MCF 10A (cell line): ENCODE measurements at regions not wholly inside any gene's neighbourhood (a gene's known extent, or its start where the extent isn't known, plus 50 kb on each side); places are given as distances from the start of the nearest gene placed in this dataset.
"Not testable (repeated sequence)": the region's sequence is repeated elsewhere in the genome, so short reads cannot be mapped to it uniquely, and the experiment has no call there.

Experiments
- BruUV-seq: library from RNA; stranded (reverse); fragments of 400-500 nt; replicated peaks from 2 replicates; lab custom pipeline; 2021; lab: Mats Ljungman, UMichigan
- CTCF ChIA-PET: fragments of 300-600 bp; sonication (Branson Sonifier 250); formaldehyde crosslinking; extraction: SDS; loops from one replicate; lab custom pipeline; 2021; ENCODE audit warnings: antibody characterized with exemption, inconsistent platforms; lab: Yijun Ruan, JAX
- POLR2A ChIA-PET: fragments of 300-600, 350-650 bp; sonication (Branson Sonifier 250); formaldehyde crosslinking; extraction: SDS; loops from one replicate; lab custom pipeline; 2020; ENCODE audit warnings: antibody characterized with exemption, inconsistent platforms; lab: Yijun Ruan, JAX
- DNase-seq: peaks from one replicate; pipeline ENCODE4 v3.0.0-alpha.2; 2018; ENCODE audit not compliant: unreplicated experiment
- H3K27ac Mint-ChIP-seq: one replicate; pipeline ENCODE4 v1.8.0; 2022; ENCODE audit warnings: mild to moderate bottlenecking, low read depth, mixed read lengths; ENCODE audit not compliant: unreplicated experiment
- H3K27me3 Mint-ChIP-seq: one replicate; pipeline ENCODE4 v1.8.0; 2022; ENCODE audit warnings: mixed read lengths; ENCODE audit not compliant: insufficient read depth, unreplicated experiment
- H3K36me3 Mint-ChIP-seq: one replicate; pipeline ENCODE4 v1.8.0; 2022; ENCODE audit warnings: mild to moderate bottlenecking, moderate library complexity, mixed read lengths; ENCODE audit not compliant: insufficient read depth, unreplicated experiment
- H3K4me1 Mint-ChIP-seq: one replicate; pipeline ENCODE4 v1.8.0; 2022; ENCODE audit warnings: mixed read lengths; ENCODE audit not compliant: insufficient read depth, unreplicated experiment
- H3K4me3 Mint-ChIP-seq: one replicate; pipeline ENCODE4 v1.8.0; 2022; ENCODE audit warnings: mild to moderate bottlenecking, moderate library complexity, mixed read lengths; ENCODE audit not compliant: unreplicated experiment
- H3K9me3 Mint-ChIP-seq: one replicate; pipeline ENCODE4 v1.8.0; 2022; ENCODE audit warnings: mixed read lengths; ENCODE audit not compliant: unreplicated experiment
- intact Hi-C: fragments of 100-400 bp; cut with micrococcal nuclease; formaldehyde crosslinking; loops from 2 replicates; pipeline ENCODE4 v1.14.1; 2022
- TF ChIP-seq, protein P1 (sequence below): fragments of 200-600 bp; IDR thresholded peaks from one replicate; pipeline ENCODE4 v1.8.0; 2022; ENCODE audit warnings: antibody characterized with exemption, mild to moderate bottlenecking; ENCODE audit not compliant: unreplicated experiment

DNA sequence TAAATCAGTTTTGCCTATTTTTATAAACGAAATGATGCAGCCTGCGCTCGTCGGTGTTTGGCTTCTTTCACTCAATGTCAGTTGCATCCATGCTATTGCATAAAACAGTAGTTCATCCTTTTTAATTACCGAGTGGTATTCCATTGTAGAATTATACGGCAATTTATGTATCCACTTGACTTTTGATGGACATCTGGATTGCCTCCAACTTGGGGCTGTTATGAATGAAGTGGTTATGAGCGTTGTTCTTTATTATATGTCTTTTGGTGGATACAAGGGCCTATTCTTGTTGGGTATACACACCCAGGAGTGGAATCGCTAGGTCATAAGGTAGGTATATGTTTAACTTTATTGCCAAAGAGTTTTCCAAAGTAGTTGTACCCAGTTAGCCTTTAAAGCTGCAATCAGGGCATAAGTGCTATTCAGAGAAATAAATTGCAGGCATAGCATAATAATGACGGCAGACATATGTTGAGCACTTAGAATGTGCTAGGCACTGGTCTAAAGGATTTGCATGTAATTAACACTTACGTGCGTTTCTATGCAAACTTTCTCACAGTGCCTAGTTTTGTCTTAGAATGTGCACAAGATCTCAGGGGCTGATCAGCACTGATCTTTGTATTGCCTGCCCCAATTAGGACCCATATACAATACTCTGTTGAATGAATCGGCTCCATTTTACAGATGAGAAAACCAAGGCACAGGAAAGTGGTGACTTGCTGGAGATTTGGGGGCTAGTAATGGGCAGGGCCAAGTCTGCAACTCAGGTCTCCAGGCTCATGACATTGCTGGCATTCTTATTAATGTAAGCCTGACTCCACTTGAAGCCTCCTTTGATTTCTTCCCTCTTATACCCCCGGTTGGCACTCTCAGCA is 407.0 kb downstream of the BCOR start:
- TF ChIP-seq, protein P1, sequence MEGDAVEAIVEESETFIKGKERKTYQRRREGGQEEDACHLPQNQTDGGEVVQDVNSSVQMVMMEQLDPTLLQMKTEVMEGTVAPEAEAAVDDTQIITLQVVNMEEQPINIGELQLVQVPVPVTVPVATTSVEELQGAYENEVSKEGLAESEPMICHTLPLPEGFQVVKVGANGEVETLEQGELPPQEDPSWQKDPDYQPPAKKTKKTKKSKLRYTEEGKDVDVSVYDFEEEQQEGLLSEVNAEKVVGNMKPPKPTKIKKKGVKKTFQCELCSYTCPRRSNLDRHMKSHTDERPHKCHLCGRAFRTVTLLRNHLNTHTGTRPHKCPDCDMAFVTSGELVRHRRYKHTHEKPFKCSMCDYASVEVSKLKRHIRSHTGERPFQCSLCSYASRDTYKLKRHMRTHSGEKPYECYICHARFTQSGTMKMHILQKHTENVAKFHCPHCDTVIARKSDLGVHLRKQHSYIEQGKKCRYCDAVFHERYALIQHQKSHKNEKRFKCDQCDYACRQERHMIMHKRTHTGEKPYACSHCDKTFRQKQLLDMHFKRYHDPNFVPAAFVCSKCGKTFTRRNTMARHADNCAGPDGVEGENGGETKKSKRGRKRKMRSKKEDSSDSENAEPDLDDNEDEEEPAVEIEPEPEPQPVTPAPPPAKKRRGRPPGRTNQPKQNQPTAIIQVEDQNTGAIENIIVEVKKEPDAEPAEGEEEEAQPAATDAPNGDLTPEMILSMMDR, result no peak
- BruUV-seq, result no TSS peak
- DNase-seq, result no peak
- Mint-ChIP-seq H3K27me3 (peaks cover 62% of the 10 kb centered on the region), H3K36me3 (no peaks in the 10 kb centered on the region), H3K27ac (no peak overlapping the region), H3K4me3 (no peak overlapping the region), H3K4me1 (no peaks in the 10 kb centered on the region), H3K9me3 (peaks cover 6% of the 10 kb centered on the region)
- intact Hi-C loops, result no loop called here
- ChIA-PET CTCF (no interaction called here), POLR2A (no interaction called here)

DNA sequence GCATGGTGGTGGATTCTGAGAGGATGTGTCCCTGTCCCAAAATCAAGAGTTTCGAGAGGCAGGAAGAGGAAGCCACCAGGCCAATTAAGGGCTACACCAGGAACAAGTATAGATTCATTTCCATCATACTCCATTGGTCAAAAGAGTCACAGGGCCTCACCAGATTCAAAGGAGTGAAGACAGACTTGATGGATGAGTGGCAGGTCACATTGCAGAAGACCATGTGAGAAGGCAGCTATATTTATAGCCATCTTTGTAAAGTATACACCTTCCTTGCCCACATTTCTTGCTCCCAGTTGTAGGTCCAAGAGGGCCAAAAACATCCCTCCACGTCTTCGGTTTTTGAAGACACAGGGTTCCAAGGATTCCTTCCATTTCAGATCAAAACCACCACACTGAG is 406.0 kb downstream of the BCOR start:
- CTCF ChIA-PET, result no interaction called here
- Mint-ChIP-seq H3K4me1 (no peaks in the 10 kb centered on the region), H3K4me3 (no peak overlapping the region), H3K9me3 (peaks cover 7% of the 10 kb centered on the region), H3K27me3 (peaks cover 55% of the 10 kb centered on the region), H3K27ac (no peak overlapping the region), H3K36me3 (no peaks in the 10 kb centered on the region)
- intact Hi-C loops, result no loop called here
- no TSS peak for BruUV-seq
- no peak for DNase-seq
- TF ChIP-seq, protein P1, result no peak
- POLR2A ChIA-PET, result interaction anchor here (1.0 kb wide), 1 partner anchor 95 kb away, joined by 3 read pairs; no protein-coding TSS in a partner anchor

DNA sequence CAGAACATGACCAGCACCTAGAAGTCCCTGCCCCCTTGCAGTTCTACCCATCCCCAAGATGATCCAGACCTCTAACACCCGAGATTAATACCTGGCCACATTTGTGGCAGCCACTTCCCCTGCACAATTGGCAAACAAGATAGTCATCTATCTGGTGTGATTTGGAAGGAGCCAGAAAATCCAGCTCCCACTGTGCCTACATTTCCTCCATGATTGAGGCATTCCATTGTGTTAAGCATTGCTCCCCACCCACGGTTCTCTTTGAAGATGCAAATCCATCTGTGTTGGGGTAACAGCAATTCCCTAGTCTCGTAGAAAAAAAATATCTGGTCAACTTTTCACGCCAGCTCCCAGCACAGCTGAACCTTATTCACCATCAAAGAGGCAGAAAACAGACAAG is 405.0 kb downstream of the BCOR start:
- Mint-ChIP-seq H3K9me3 (peaks cover 7% of the 10 kb centered on the region), H3K27me3 (peaks cover 49% of the 10 kb centered on the region), H3K27ac (no peak overlapping the region), H3K36me3 (no peaks in the 10 kb centered on the region), H3K4me3 (no peak overlapping the region), H3K4me1 (no peaks in the 10 kb centered on the region)
- BruUV-seq, result no TSS peak
- DNase-seq, result no peak
- TF ChIP-seq, protein P1, result no peak
- CTCF ChIA-PET, result no interaction called here
- intact Hi-C loops, result no loop called here
- POLR2A ChIA-PET, result no interaction called here

DNA sequence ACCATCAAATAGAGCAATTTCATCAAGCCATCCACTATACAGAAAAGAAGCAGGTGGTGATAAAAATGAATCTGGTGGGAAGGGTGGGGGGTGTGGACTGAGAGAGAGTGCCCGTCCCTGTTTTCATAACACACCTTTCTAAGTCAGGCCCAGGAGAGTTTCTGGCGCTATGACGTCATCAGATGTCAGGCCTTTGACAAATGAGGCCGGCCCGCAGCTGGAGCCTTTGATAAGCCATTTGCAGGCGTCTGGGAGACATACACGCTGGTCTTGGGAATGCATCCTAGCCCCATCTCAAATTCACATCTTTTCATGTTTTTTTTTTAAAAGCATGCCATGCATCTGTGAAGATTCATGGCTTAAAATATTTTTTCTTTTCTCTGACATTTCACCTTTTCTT is 404.5 kb downstream of the BCOR start:
- Mint-ChIP-seq H3K4me1 (no peaks in the 10 kb centered on the region), H3K36me3 (no peaks in the 10 kb centered on the region), H3K4me3 (no peak overlapping the region), H3K9me3 (peaks cover 7% of the 10 kb centered on the region), H3K27me3 (peaks cover 49% of the 10 kb centered on the region), H3K27ac (no peak overlapping the region)
- ChIA-PET CTCF (no interaction called here), POLR2A (no interaction called here)
- no TSS peak for BruUV-seq
- TF ChIP-seq, protein P1, result no peak
- no peak for DNase-seq
- intact Hi-C loops, result no loop called here

DNA sequence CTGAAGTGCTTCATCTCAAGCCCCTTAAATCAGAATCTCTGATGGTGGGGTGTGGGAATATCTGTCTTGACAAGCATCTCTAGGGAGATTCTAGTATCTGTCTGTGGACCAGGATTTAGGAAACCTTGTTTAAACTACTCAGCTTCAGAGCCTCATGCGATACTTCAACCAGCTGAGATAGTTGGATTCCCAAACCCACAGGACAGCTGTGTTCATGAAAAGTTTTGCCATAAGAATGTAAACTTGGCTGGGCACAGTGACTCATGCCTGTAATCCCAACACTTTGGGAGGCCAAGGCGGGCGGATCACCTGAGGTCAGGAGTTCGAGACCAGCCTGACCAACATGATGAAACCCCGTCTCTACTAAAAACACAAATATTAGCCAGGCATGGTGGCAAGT is 395.1 kb downstream of the BCOR start:
- DNase-seq, H3K4me3 Mint-ChIP-seq, intact Hi-C loops, H3K36me3 Mint-ChIP-seq, POLR2A ChIA-PET, H3K4me1 Mint-ChIP-seq, H3K9me3 Mint-ChIP-seq, H3K27ac Mint-ChIP-seq, BruUV-seq: not testable (repeated sequence)
- CTCF ChIA-PET, result interaction anchor here (0.7 kb wide), 2 partner anchors 224 to 703 kb away, joined by 3 read pairs; no protein-coding TSS in a partner anchor
- peaks cover 62% of the 10 kb centered on the region for H3K27me3 Mint-ChIP-seq
